H9 (cell line): ENCODE measurements at regions not wholly inside any gene's neighbourhood (a gene's known extent, or its start where the extent isn't known, plus 50 kb on each side); places are given as distances from the start of the nearest gene placed in this dataset.

Experiments used
- DNase-seq: peaks from one replicate; pipeline ENCODE4 v3.0.0-alpha.2; 2017
- H2AFZ ChIP-seq: one replicate; pipeline ENCODE4 v1.6.1; 2013; ENCODE audit warnings: mild to moderate bottlenecking, low read length, control low read depth, moderate library complexity
- H2AK5ac ChIP-seq: 2 replicates; pipeline ENCODE4 v1.6.1; 2013; ENCODE audit warnings: low read length, control low read depth, mixed read lengths; ENCODE audit not compliant: insufficient read length
- H2BK120ac ChIP-seq: one replicate; pipeline ENCODE4 v1.6.1; 2013; ENCODE audit warnings: low read depth, mild to moderate bottlenecking, low read length, control low read depth, inconsistent platforms; ENCODE audit not compliant: poor library complexity, severe bottlenecking
- H2BK12ac ChIP-seq: 2 replicates; pipeline ENCODE4 v1.6.1; 2013; ENCODE audit warnings: low read length, control low read depth, mixed read lengths, low read depth; ENCODE audit not compliant: insufficient read length
- H2BK15ac ChIP-seq: 2 replicates; pipeline ENCODE4 v1.6.1; 2013; ENCODE audit warnings: low read depth, low read length, control low read depth
- H2BK20ac ChIP-seq: one replicate; pipeline ENCODE4 v1.6.1; 2013; ENCODE audit warnings: low read depth, mild to moderate bottlenecking, low read length, control low read depth, inconsistent platforms; ENCODE audit not compliant: poor library complexity, severe bottlenecking
- H2BK5ac ChIP-seq: 2 replicates; pipeline ENCODE4 v1.6.1; 2013; ENCODE audit warnings: low read length, control low read depth, mixed read lengths; ENCODE audit not compliant: insufficient read length
- H3K14ac ChIP-seq: 2 replicates; pipeline ENCODE4 v1.6.1; 2013; ENCODE audit warnings: low read length, control low read depth; ENCODE audit not compliant: insufficient read depth
- H3K18ac ChIP-seq: 2 replicates; pipeline ENCODE4 v1.6.1; 2013; ENCODE audit warnings: low read depth, mild to moderate bottlenecking, mixed read lengths, low read length, control low read depth; ENCODE audit not compliant: insufficient read length
- H3K23ac ChIP-seq: 2 replicates; pipeline ENCODE4 v1.6.1; 2013; ENCODE audit warnings: low read length, control low read depth, mixed read lengths, low read depth; ENCODE audit not compliant: insufficient read length
- H3K23me2 ChIP-seq: 2 replicates; pipeline ENCODE4 v1.6.1; 2013; ENCODE audit warnings: low read depth, mild to moderate bottlenecking, mixed read lengths, low read length, control low read depth; ENCODE audit not compliant: insufficient read length, poor library complexity, severe bottlenecking
- H3K27ac ChIP-seq: 2 replicates; pipeline ENCODE4 v1.5.1; 2013; ENCODE audit warnings: low read length, control low read depth, mixed read lengths, low read depth; ENCODE audit not compliant: insufficient read length
- H3K27me3 ChIP-seq: 2 replicates; pipeline ENCODE4 v1.6.1; 2013; ENCODE audit warnings: low read length, control low read depth, inconsistent platforms; ENCODE audit not compliant: insufficient read depth
- H3K4ac ChIP-seq: 2 replicates; pipeline ENCODE4 v1.6.1; 2013; ENCODE audit warnings: low read depth, mild to moderate bottlenecking, control low read depth, inconsistent platforms, low read length, moderate library complexity
- H3K4me1 ChIP-seq: 2 replicates; pipeline ENCODE4 v1.6.1; 2013; ENCODE audit warnings: low read length, control low read depth, inconsistent platforms; ENCODE audit not compliant: insufficient read depth
- H3K4me2 ChIP-seq: 2 replicates; pipeline ENCODE4 v1.6.1; 2013; ENCODE audit warnings: low read length, control low read depth, mixed read lengths; ENCODE audit not compliant: insufficient read length, insufficient read depth
- H3K56ac ChIP-seq: 2 replicates; pipeline ENCODE4 v1.6.1; 2013; ENCODE audit warnings: low read depth, mild to moderate bottlenecking, mixed read lengths, low read length, control low read depth; ENCODE audit not compliant: insufficient read length
- H3K79me1 ChIP-seq: 2 replicates; pipeline ENCODE4 v1.6.1; 2013; ENCODE audit warnings: low read depth, mild to moderate bottlenecking, moderate library complexity, low read length, control low read depth, inconsistent platforms; ENCODE audit not compliant: insufficient read depth, poor library complexity, severe bottlenecking
- H3K79me2 ChIP-seq: 2 replicates; pipeline ENCODE4 v1.6.1; 2013; ENCODE audit warnings: low read length, control low read depth, inconsistent platforms; ENCODE audit not compliant: insufficient read depth
- H3K9ac ChIP-seq: 2 replicates; pipeline ENCODE4 v1.6.1; 2013; ENCODE audit warnings: low read length, control low read depth, mixed read lengths; ENCODE audit not compliant: insufficient read length; ENCODE audit errors: extremely low read depth
- H3K9me3 ChIP-seq: one replicate; pipeline ENCODE4 v1.6.1; 2013; ENCODE audit warnings: low read depth, low read length, inconsistent platforms; ENCODE audit not compliant: control insufficient read depth
- H3T11ph ChIP-seq: one replicate; pipeline ENCODE4 v1.6.1; 2013; ENCODE audit warnings: mild to moderate bottlenecking, low read length, control low read depth, inconsistent platforms
- H4K20me1 ChIP-seq: one replicate; pipeline ENCODE4 v1.6.1; 2013; ENCODE audit not compliant: control insufficient read depth, insufficient read length, insufficient read depth
- H4K5ac ChIP-seq: 2 replicates; pipeline ENCODE4 v1.6.1; 2013; ENCODE audit warnings: low read depth, mild to moderate bottlenecking, mixed read lengths, low read length, control low read depth; ENCODE audit not compliant: insufficient read length
- H4K8ac ChIP-seq: replicated peaks from 2 replicates; pipeline ENCODE4 v1.6.1; 2013; ENCODE audit warnings: low read length, control low read depth, mixed read lengths, low read depth; ENCODE audit not compliant: insufficient read length
- H4K91ac ChIP-seq: 2 replicates; pipeline ENCODE4 v1.6.1; 2013; ENCODE audit warnings: low read depth, mild to moderate bottlenecking, moderate library complexity, mixed read lengths, low read length, control low read depth; ENCODE audit not compliant: insufficient read length
- H3K27ac Mint-ChIP-seq, 3 experiments: 2 replicates in 2 of 3; 3 replicates in 1 of 3; pipeline ENCODE4 v1.8.0; 2020 to 2021; ENCODE audit warnings: mixed read lengths in 3 of 3, mild to moderate bottlenecking in 1 of 3, moderate library complexity in 1 of 3
- H3K27me3 Mint-ChIP-seq: 2 replicates; pipeline ENCODE4 v1.8.0; 2021; ENCODE audit warnings: low read depth, mild to moderate bottlenecking, moderate library complexity, mixed read lengths
- H3K36me3 Mint-ChIP-seq, 3 experiments: 2 replicates in 2 of 3; 3 replicates in 1 of 3; pipeline ENCODE4 v1.8.0; 2020 to 2021; ENCODE audit warnings: low read depth in 3 of 3, mixed read lengths in 3 of 3; ENCODE audit not compliant: insufficient read depth in 1 of 3
- H3K4me1 Mint-ChIP-seq, 2 experiments: 2 replicates each; pipeline ENCODE4 v1.8.0; 2020; ENCODE audit warnings: mixed read lengths in 2 of 2
- H3K4me3 Mint-ChIP-seq, 2 experiments: 2 replicates in 1 of 2; 3 replicates in 1 of 2; pipeline ENCODE4 v1.8.0; 2020 to 2021; ENCODE audit warnings: mild to moderate bottlenecking in 2 of 2, mixed read lengths in 2 of 2, moderate library complexity in 1 of 2
- H3K9me3 Mint-ChIP-seq, 2 experiments: 2 replicates in 1 of 2; 3 replicates in 1 of 2; pipeline ENCODE4 v1.8.0; 2020; ENCODE audit warnings: mild to moderate bottlenecking in 2 of 2, mixed read lengths in 2 of 2, moderate library complexity in 1 of 2
- CTCF ChIP-seq: fragments of 200-600 bp; sonication (generic); conservative IDR thresholded peaks from 3 replicates; pipeline ENCODE4 v1.8.0; 2021; ENCODE audit warnings: antibody characterized with exemption, mild to moderate bottlenecking
- WGBS: extraction: QIAGEN DNeasy Blood & Tissue Kit; methylation state at CpG from one replicate; pipeline ENCODE4 v1.1.7; 2013; ENCODE audit warnings: missing lambda C conversion rate, low lambda C conversion rate, mixed read lengths; ENCODE audit not compliant: insufficient read length; ENCODE audit errors: extremely low coverage; 5-methylcytosine and 5-hydroxymethylcytosine counted together

GRCh38 chr2:4278392-4278791 is 575.0 kb downstream of the DCDC2C start:
- Histone ChIP-seq H3K4me2 (no peak overlapping the region), H3T11ph (no peak overlapping the region), H2BK12ac (no peak overlapping the region), H3K23ac (no peak overlapping the region), H3K4ac (no peak overlapping the region), H2BK5ac (no peak overlapping the region), H3K79me1 (no peaks in the 10 kb centered on the region), H3K79me2 (no peaks in the 10 kb centered on the region), H4K20me1 (no peaks in the 10 kb centered on the region), H3K14ac (no peak overlapping the region), H2BK15ac (no peak overlapping the region), H2BK20ac (no peak overlapping the region), H4K91ac (no peak overlapping the region), H2AFZ (no peak overlapping the region), H3K4me1 (no peaks in the 10 kb centered on the region), H4K5ac (no peak overlapping the region), H3K18ac (no peak overlapping the region), H3K9me3 (no peaks in the 10 kb centered on the region), H2BK120ac (no peak overlapping the region), H2AK5ac (no peak overlapping the region), H3K56ac (no peak overlapping the region), H3K27ac (no peak overlapping the region), H3K9ac (no peak overlapping the region), H3K23me2 (no peaks in the 10 kb centered on the region), H4K8ac (no peak overlapping the region), H3K27me3 (no peaks in the 10 kb centered on the region)
- no peak for DNase-seq
- no CpG with 5 or more reads among the region's 7 CpGs for WGBS
- Mint-ChIP-seq H3K27ac (no peak overlapping the region), H3K4me3 (no peak overlapping the region), H3K9me3 (no peaks in the 10 kb centered on the region), H3K4me1 (peaks cover 3 to 4% of the 10 kb centered on the region in 2 experiments), H3K36me3 (no peaks in the 10 kb centered on the region), H3K27me3 (no peaks in the 10 kb centered on the region; the same call in 1 of the 2 replicates)
- no peak for TF ChIP-seq CTCF
